GM21423 (cell line): ENCODE measurements at regions not wholly inside any gene's neighbourhood (a gene's known extent, or its start where the extent isn't known, plus 50 kb on each side); places are given as distances from the start of the nearest gene placed in this dataset.
"Not testable (repeated sequence)": the region's sequence is repeated elsewhere in the genome, so short reads cannot be mapped to it uniquely, and the experiment has no call there.

Experiments
- ATAC-seq: cut with Tn5 transposase; IDR thresholded peaks from one replicate; pipeline ENCODE4 v1.9.1; 2021; ENCODE audit warnings: mild to moderate bottlenecking, moderate library complexity; ENCODE audit not compliant: unreplicated experiment

GRCh38 chr9:15372455-15372854 lies 50.2 kb upstream of the SNAPC3 start:
- ATAC-seq: no peak

GRCh38 chr9:15371448-15371845 lies 51.2 kb upstream of the SNAPC3 start:
- no peak for ATAC-seq

GRCh38 chr9:15370466-15371447 lies 51.9 kb upstream of the SNAPC3 start:
- ATAC-seq: no peak

GRCh38 chr9:15369871-15370270 lies 52.8 kb upstream of the SNAPC3 start:
- ATAC-seq: no peak

- ATAC-seq: no peak
These were observed 53.4 kb upstream of the SNAPC3 start for GRCh38 chr9:15369238-15369637.

- ATAC-seq: not testable (repeated sequence)
These were observed 57.6 kb upstream of the SNAPC3 start for GRCh38 chr9:15364975-15365553.

GRCh38 chr9:15361737-15362136 lies 54.7 kb upstream of the TTC39B start:
- no peak for ATAC-seq

GRCh38 chr9:15357050-15357653 lies 50.1 kb upstream of the TTC39B start:
- ATAC-seq: peak; percentile 98
